Sigmoid colon (tissue), 4 donors: ENCODE measurements at regions not wholly inside any gene's neighbourhood (a gene's known extent, or its start where the extent isn't known, plus 50 kb on each side); places are given as distances from the start of the nearest gene placed in this dataset.

Experiments
- CTCF ChIP-seq, 4 experiments: fragments of 450-650 bp in 3 of 4; fragments of 200-600 bp in 1 of 4; IDR thresholded peaks; one replicate each; pipeline ENCODE4 v1.5.1; 2016 to 2019; ENCODE audit warnings: antibody characterized with exemption in 4 of 4, mild to moderate bottlenecking in 3 of 4, moderate library complexity in 2 of 4
- EP300 ChIP-seq, 4 donors: sonication (generic); formaldehyde crosslinking; IDR thresholded peaks; one replicate each; pipeline ENCODE4 v1.6.1; 2017; ENCODE audit warnings: antibody characterized with exemption in 4 of 4
- POLR2A ChIP-seq, 2 donors: fragments of 450-650 bp; IDR thresholded peaks; one replicate each; pipeline ENCODE4 v1.6.1; 2016; ENCODE audit warnings: antibody characterized with exemption in 2 of 2, mild to moderate bottlenecking in 2 of 2, moderate library complexity in 2 of 2
- POLR2AphosphoS5 ChIP-seq, 4 donors: sonication (generic); formaldehyde crosslinking; IDR thresholded peaks; one replicate each; pipeline ENCODE4 v1.6.1; 2017; ENCODE audit warnings: antibody characterized with exemption in 4 of 4

- no peak for TF ChIP-seq CTCF (IDR thresholded peaks at IDR 0.05)
- TF ChIP-seq POLR2A (IDR thresholded peaks at IDR 0.05), result no peak
- TF ChIP-seq EP300 (IDR thresholded peaks at IDR 0.05), result no peak
- TF ChIP-seq POLR2AphosphoS5 (IDR thresholded peaks at IDR 0.05), result no peak
Observed at GRCh38 chr22:25392584-25392983, 171.9 kb upstream of the GRK3 start.
